A673 (cell line): ENCODE measurements at regions not wholly inside any gene's neighbourhood (a gene's known extent, or its start where the extent isn't known, plus 50 kb on each side); places are given as distances from the start of the nearest gene placed in this dataset.

Experiments
- EZH2 ChIP-seq: fragments of 200-600 bp; sonication (generic); IDR thresholded peaks from 2 replicates; pipeline ENCODE4 v1.6.1; 2017; ENCODE audit warnings: borderline replicate concordance, low read depth, mild to moderate bottlenecking, mixed read lengths, antibody characterized with exemption, low read length; ENCODE audit not compliant: poor library complexity, severe bottlenecking
- TF ChIP-seq, protein P1 (sequence below): fragments of 300-800, 200-600 bp; sonication (generic); conservative IDR thresholded peaks from 2 replicates; pipeline ENCODE4 v1.5.1; 2017; ENCODE audit warnings: low read depth, mild to moderate bottlenecking, antibody characterized with exemption, low read length, moderate library complexity, mixed read lengths

DNA sequence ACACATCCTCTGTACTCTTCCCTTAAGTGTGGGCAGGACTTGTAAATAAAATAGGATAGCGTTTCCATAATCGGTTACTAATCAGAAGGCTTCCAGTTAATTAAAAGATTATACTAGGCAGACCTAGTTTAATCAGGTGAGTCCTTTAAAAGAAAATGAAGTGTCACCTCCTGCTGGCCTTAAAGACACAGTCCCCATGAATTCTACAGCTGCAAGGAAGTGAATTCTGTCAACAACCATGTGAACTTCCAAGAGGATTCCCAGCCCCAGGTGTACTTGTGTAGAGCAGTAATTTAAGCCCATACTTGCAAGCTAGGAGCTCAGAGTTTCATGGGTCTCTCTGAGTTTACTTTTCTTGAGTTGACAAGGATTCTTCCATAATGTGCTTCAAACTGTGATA, 918.3 kb downstream of the DTWD2 start:
- TF ChIP-seq, protein P1, sequence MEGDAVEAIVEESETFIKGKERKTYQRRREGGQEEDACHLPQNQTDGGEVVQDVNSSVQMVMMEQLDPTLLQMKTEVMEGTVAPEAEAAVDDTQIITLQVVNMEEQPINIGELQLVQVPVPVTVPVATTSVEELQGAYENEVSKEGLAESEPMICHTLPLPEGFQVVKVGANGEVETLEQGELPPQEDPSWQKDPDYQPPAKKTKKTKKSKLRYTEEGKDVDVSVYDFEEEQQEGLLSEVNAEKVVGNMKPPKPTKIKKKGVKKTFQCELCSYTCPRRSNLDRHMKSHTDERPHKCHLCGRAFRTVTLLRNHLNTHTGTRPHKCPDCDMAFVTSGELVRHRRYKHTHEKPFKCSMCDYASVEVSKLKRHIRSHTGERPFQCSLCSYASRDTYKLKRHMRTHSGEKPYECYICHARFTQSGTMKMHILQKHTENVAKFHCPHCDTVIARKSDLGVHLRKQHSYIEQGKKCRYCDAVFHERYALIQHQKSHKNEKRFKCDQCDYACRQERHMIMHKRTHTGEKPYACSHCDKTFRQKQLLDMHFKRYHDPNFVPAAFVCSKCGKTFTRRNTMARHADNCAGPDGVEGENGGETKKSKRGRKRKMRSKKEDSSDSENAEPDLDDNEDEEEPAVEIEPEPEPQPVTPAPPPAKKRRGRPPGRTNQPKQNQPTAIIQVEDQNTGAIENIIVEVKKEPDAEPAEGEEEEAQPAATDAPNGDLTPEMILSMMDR = no peak
- no peak for TF ChIP-seq EZH2
